K562 (cell line): ENCODE measurements at regions not wholly inside any gene's neighbourhood (a gene's known extent, or its start where the extent isn't known, plus 50 kb on each side); places are given as distances from the start of the nearest gene placed in this dataset.

ENCODE experiments used
- CC2D1A ChIP-seq: fragments of 450-650 bp; IDR thresholded peaks from 2 replicates; pipeline ENCODE4 v1.6.1; 2017; ENCODE audit warnings: mild to moderate bottlenecking
- CXXC5 ChIP-seq: fragments of 250-450 bp; sonication (Bioruptor Pico); IDR thresholded peaks from 2 replicates; pipeline ENCODE4 v1.8.0; 2022; ENCODE audit warnings: inconsistent platforms, mild to moderate bottlenecking, moderate library complexity
- NCOA1 ChIP-seq: fragments of 450-650 bp; IDR thresholded peaks from 2 replicates; pipeline ENCODE4 v1.6.1; 2016; ENCODE audit warnings: low read depth
- NONO ChIP-seq, 2 experiments: fragments of 200-400 bp in 1 of 2; fragments of 450-650 bp in 1 of 2; formaldehyde crosslinking in 1 of 2; IDR thresholded peaks; 2 replicates each; pipeline ENCODE4 v1.6.1; 2017; ENCODE audit warnings: low read depth in 2 of 2, mild to moderate bottlenecking in 2 of 2, moderate library complexity in 2 of 2, low read length in 1 of 2
- PHB2 ChIP-seq: fragments of 450-650 bp; IDR thresholded peaks from 2 replicates; pipeline ENCODE4 v1.6.1; 2017; ENCODE audit warnings: low read depth
- SMARCE1 ChIP-seq: fragments of 450-650 bp; IDR thresholded peaks from 2 replicates; pipeline ENCODE4 v1.7.1; 2016; ENCODE audit warnings: mild to moderate bottlenecking
- ZNF143 ChIP-seq: sonication (generic); formaldehyde crosslinking; IDR thresholded peaks from 2 replicates; pipeline ENCODE4 v1.9.0; 2022; ENCODE audit warnings: mild to moderate bottlenecking, missing genetic modification reagents
- TF ChIP-seq, protein P1 (sequence below), 3 experiments: fragments of 200-800 bp in 1 of 3; fragments of 250-450 bp in 1 of 3; fragments of 450-650 bp in 1 of 3; sonication (Bioruptor Pico) in 1 of 3; sonication (Bioruptor generic) in 1 of 3; formaldehyde crosslinking in 1 of 3; IDR thresholded peaks; 2 replicates each; pipeline versions ENCODE4 v1.6.1 to v1.8.0; 2016 to 2022; ENCODE audit warnings: mild to moderate bottlenecking in 2 of 3, missing genetic modification characterization in 2 of 3, missing compliant biosample characterization in 1 of 3, moderate library complexity in 1 of 3
- TF ChIP-seq, protein P2 (sequence below), 2 experiments: IDR thresholded peaks in 1 of 2; conservative IDR thresholded peaks in 1 of 2; 2 replicates each; pipeline ENCODE4 v1.6.1; 2016; ENCODE audit warnings: low read depth in 2 of 2, mild to moderate bottlenecking in 1 of 2, missing compliant biosample characterization in 1 of 2, missing genetic modification characterization in 1 of 2, moderate library complexity in 1 of 2
- TF ChIP-seq, protein P3 (sequence below), 2 experiments: fragments of 450-650 bp in 1 of 2; sonication (generic) in 1 of 2; formaldehyde crosslinking in 1 of 2; IDR thresholded peaks; 2 replicates each; pipeline versions ENCODE4 v1.7.1 to v1.9.0; 2016 to 2022; ENCODE audit warnings: inconsistent platforms in 1 of 2, mild to moderate bottlenecking in 1 of 2, missing genetic modification reagents in 1 of 2

DNA sequence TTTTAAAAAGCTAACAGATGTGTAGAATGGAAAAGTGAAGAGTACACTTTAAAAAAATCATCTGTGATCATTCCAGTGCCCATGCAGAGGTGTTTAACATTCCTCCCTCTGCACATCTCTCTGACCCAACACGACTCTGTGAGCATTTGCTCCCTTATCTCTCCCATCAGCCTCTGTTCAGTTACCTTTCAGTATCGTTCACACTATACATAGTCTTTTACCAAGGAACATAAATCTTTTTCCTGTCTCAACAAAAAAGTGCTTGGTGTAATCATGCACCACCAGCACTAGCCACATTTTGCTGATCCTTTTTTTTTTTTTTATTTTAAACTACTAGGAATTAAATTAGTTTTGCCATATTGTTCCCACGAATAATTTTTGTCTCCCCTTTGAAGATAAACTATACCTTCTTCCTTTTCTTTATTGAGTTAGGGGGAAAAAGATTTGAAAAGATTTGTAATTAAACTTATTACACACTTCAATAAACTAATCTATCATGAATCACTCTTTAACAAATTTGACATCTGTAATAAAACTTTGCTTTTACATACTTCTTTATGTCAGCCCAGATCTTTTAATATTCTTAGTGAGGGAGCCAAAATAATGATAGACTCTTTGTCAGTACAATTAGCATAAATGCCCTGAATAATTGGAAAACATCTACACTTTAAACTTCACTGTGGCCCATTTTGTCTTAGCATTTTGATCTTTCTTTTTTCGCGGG lies 489.8 kb upstream of the FANCL start (continued):
- TF ChIP-seq, protein P1, sequence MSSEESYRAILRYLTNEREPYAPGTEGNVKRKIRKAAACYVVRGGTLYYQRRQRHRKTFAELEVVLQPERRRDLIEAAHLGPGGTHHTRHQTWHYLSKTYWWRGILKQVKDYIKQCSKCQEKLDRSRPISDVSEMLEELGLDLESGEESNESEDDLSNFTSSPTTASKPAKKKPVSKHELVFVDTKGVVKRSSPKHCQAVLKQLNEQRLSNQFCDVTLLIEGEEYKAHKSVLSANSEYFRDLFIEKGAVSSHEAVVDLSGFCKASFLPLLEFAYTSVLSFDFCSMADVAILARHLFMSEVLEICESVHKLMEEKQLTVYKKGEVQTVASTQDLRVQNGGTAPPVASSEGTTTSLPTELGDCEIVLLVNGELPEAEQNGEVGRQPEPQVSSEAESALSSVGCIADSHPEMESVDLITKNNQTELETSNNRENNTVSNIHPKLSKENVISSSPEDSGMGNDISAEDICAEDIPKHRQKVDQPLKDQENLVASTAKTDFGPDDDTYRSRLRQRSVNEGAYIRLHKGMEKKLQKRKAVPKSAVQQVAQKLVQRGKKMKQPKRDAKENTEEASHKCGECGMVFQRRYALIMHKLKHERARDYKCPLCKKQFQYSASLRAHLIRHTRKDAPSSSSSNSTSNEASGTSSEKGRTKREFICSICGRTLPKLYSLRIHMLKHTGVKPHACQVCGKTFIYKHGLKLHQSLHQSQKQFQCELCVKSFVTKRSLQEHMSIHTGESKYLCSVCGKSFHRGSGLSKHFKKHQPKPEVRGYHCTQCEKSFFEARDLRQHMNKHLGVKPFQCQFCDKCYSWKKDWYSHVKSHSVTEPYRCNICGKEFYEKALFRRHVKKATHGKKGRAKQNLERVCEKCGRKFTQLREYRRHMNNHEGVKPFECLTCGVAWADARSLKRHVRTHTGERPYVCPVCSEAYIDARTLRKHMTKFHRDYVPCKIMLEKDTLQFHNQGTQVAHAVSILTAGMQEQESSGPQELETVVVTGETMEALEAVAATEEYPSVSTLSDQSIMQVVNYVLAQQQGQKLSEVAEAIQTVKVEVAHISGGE (CRISPR knock-in tag; IDR thresholded peaks at IDR 0.05), result peak in 1 of 3 experiments; percentile 17; a peak in 1 of 6 replicates
- TF ChIP-seq ZNF143 (CRISPR knock-in tag) (no peak), PHB2 (peak; percentile 69), NCOA1 (peak; percentile 94), SMARCE1 (peak; percentile 96), CC2D1A (peak; percentile 88), NONO (IDR thresholded peaks at IDR 0.05; ENCODE audit: low read depth in 2 of 2, low read length in 1 of 2) (0 out of 4 replicates have a peak, but pooled peaks of 1 of the 2 experiments have one; percentile 17), CXXC5 (peak; percentile 69)
- TF ChIP-seq, protein P2, sequence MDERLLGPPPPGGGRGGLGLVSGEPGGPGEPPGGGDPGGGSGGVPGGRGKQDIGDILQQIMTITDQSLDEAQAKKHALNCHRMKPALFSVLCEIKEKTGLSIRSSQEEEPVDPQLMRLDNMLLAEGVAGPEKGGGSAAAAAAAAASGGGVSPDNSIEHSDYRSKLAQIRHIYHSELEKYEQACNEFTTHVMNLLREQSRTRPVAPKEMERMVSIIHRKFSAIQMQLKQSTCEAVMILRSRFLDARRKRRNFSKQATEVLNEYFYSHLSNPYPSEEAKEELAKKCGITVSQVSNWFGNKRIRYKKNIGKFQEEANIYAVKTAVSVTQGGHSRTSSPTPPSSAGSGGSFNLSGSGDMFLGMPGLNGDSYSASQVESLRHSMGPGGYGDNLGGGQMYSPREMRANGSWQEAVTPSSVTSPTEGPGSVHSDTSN (CRISPR knock-in tag; IDR thresholded peaks at IDR 0.05; ENCODE audit: low read depth), result peak; percentile 49; the same call in 1 of the 2 replicates
- TF ChIP-seq, protein P2 (tag; conservative IDR thresholded peaks at IDR 0.05; ENCODE audit: low read depth), result peak; percentile 98
- TF ChIP-seq, protein P3, sequence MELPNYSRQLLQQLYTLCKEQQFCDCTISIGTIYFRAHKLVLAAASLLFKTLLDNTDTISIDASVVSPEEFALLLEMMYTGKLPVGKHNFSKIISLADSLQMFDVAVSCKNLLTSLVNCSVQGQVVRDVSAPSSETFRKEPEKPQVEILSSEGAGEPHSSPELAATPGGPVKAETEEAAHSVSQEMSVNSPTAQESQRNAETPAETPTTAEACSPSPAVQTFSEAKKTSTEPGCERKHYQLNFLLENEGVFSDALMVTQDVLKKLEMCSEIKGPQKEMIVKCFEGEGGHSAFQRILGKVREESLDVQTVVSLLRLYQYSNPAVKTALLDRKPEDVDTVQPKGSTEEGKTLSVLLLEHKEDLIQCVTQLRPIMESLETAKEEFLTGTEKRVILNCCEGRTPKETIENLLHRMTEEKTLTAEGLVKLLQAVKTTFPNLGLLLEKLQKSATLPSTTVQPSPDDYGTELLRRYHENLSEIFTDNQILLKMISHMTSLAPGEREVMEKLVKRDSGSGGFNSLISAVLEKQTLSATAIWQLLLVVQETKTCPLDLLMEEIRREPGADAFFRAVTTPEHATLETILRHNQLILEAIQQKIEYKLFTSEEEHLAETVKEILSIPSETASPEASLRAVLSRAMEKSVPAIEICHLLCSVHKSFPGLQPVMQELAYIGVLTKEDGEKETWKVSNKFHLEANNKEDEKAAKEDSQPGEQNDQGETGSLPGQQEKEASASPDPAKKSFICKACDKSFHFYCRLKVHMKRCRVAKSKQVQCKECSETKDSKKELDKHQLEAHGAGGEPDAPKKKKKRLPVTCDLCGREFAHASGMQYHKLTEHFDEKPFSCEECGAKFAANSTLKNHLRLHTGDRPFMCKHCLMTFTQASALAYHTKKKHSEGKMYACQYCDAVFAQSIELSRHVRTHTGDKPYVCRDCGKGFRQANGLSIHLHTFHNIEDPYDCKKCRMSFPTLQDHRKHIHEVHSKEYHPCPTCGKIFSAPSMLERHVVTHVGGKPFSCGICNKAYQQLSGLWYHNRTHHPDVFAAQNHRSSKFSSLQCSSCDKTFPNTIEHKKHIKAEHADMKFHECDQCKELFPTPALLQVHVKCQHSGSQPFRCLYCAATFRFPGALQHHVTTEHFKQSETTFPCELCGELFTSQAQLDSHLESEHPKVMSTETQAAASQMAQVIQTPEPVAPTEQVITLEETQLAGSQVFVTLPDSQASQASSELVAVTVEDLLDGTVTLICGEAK (IDR thresholded peaks at IDR 0.05), result 0 out of 2 replicates have a peak, but pooled peaks have one; percentile 23
- TF ChIP-seq, protein P3 (CRISPR knock-in tag; IDR thresholded peaks at IDR 0.05), result no peak
